GM12873 (cell line): ENCODE measurements at regions not wholly inside any gene's neighbourhood (a gene's known extent, or its start where the extent isn't known, plus 50 kb on each side); places are given as distances from the start of the nearest gene placed in this dataset.

Experiments used
- CTCF ChIP-seq: IDR thresholded peaks from 2 replicates; pipeline ENCODE4 v1.5.1; 2012; ENCODE audit warnings: low read depth, mild to moderate bottlenecking, moderate library complexity, low read length, control low read depth; ENCODE audit not compliant: insufficient read depth; ENCODE audit errors: missing control alignments

GRCh38 chr6:163984124-163984936 is 569.8 kb downstream of the QKI start:
- no peak for TF ChIP-seq CTCF

GRCh38 chr6:163983679-163984078 is 569.2 kb downstream of the QKI start:
- no peak for TF ChIP-seq CTCF

GRCh38 chr6:163974322-163974721 is 559.8 kb downstream of the QKI start:
- TF ChIP-seq CTCF: no peak

GRCh38 chr6:163971841-163972838 is 557.6 kb downstream of the QKI start:
- no peak for TF ChIP-seq CTCF

GRCh38 chr6:163970846-163971564 is 556.5 kb downstream of the QKI start:
- no peak for TF ChIP-seq CTCF

GRCh38 chr6:163965426-163966348 is 551.2 kb downstream of the QKI start:
- TF ChIP-seq CTCF: no peak
